Tibial nerve (tissue), 4 donors: ENCODE measurements at regions not wholly inside any gene's neighbourhood (a gene's known extent, or its start where the extent isn't known, plus 50 kb on each side); places are given as distances from the start of the nearest gene placed in this dataset.
"Not testable (repeated sequence)": the region's sequence is repeated elsewhere in the genome, so short reads cannot be mapped to it uniquely, and the experiment has no call there.

Experiments
- DNase-seq, 2 donors: peaks; one replicate each; pipeline ENCODE4 v3.0.0-alpha.2; 2019; ENCODE audit warnings: low spot score in 2 of 2
- H3K27ac ChIP-seq, 4 donors: fragments of 200-600 bp; sonication (generic) in 3 of 4; one replicate each; pipeline ENCODE4 v1.5.1; 2017 to 2019; ENCODE audit warnings: mild to moderate bottlenecking in 1 of 4
- H3K27me3 ChIP-seq, 2 donors: fragments of 200-600 bp; sonication (generic) in 1 of 2; one replicate each; pipeline versions ENCODE4 v1.5.1 to v1.6.0; 2017 to 2019
- H3K36me3 ChIP-seq, 3 donors: fragments of 200-600 bp; sonication (generic); one replicate each; pipeline ENCODE4 v1.5.1; 2018 to 2019
- H3K4me1 ChIP-seq, 4 donors: fragments of 200-600 bp; sonication (generic) in 3 of 4; one replicate each; pipeline ENCODE4 v1.5.1; 2017 to 2019
- H3K4me3 ChIP-seq, 4 donors: fragments of 200-600 bp; sonication (generic) in 3 of 4; one replicate each; pipeline ENCODE4 v1.5.1; 2017 to 2019; ENCODE audit warnings: mild to moderate bottlenecking in 1 of 4, moderate library complexity in 1 of 4
- H3K9me3 ChIP-seq, 4 donors: fragments of 200-600 bp; sonication (generic) in 3 of 4; one replicate each; pipeline ENCODE4 v1.5.1; 2017 to 2019
- EP300 ChIP-seq, 2 donors: sonication (generic); formaldehyde crosslinking; IDR thresholded peaks; one replicate each; pipeline ENCODE4 v1.6.1; 2017; ENCODE audit warnings: antibody characterized with exemption in 2 of 2, mild to moderate bottlenecking in 1 of 2
- POLR2A ChIP-seq, 2 donors: fragments of 450-650 bp; IDR thresholded peaks; one replicate each; pipeline ENCODE4 v1.6.1; 2017; ENCODE audit warnings: antibody characterized with exemption in 2 of 2, mild to moderate bottlenecking in 2 of 2, moderate library complexity in 2 of 2
- WGBS, 2 donors: methylation state at CpG; one replicate each; pipeline ENCODE4 v1.1.5; 2018; 5-methylcytosine and 5-hydroxymethylcytosine counted together
- TF ChIP-seq, protein P1 (sequence below), 5 experiments: fragments of 200-600 bp in 3 of 5; fragments of 450-650 bp in 2 of 5; sonication (generic) in 3 of 5; IDR thresholded peaks; one replicate each; pipeline ENCODE4 v1.5.1; 2016 to 2019; ENCODE audit warnings: antibody characterized with exemption in 5 of 5, mild to moderate bottlenecking in 3 of 5, moderate library complexity in 2 of 5

DNA sequence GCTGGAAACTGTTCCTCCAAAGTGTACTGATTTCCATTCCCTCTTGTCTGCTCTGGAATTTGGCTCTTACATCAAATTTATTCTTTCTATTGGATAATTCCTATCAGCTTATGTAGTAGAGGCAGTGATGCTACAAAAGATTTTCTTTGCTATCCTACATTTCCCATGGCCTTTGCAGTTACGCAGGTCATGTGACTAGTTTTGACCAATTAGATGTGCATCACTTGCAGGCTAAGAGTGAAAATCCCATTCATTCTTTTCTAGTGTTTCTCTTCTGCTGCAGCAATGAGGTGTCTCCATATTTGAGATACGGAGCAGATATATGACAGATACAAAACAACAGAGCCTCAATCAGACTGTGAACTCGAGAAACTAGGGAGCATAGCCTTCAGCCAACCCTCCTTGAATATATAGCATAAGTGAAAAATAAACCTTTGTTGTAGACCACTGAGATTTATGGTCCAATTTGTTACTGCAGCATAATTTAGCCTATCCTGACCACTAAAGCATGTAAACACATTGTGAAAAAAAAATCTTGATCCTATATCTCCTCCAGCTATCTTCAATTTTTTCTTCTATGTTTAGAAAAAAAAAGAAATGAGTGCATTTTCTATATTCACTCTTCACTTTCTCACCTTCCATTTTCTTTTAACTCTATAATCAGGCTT is 102.0 kb downstream of the HNMT start:
- no peak for DNase-seq
- Histone ChIP-seq H3K4me1 (no peaks in the 10 kb centered on the region), H3K27ac (no peak overlapping the region), H3K4me3 (no peak overlapping the region), H3K27me3 (no peaks in the 10 kb centered on the region), H3K9me3 (peaks cover 0 to 15% (median 0%) of the 10 kb centered on the region in 4 donors), H3K36me3 (no peaks in the 10 kb centered on the region)
- 93% methylated on average over 3 of the region's 3 CpGs for WGBS, 2 donors
- no peak for TF ChIP-seq EP300 (IDR thresholded peaks at IDR 0.05)
- TF ChIP-seq, protein P1, sequence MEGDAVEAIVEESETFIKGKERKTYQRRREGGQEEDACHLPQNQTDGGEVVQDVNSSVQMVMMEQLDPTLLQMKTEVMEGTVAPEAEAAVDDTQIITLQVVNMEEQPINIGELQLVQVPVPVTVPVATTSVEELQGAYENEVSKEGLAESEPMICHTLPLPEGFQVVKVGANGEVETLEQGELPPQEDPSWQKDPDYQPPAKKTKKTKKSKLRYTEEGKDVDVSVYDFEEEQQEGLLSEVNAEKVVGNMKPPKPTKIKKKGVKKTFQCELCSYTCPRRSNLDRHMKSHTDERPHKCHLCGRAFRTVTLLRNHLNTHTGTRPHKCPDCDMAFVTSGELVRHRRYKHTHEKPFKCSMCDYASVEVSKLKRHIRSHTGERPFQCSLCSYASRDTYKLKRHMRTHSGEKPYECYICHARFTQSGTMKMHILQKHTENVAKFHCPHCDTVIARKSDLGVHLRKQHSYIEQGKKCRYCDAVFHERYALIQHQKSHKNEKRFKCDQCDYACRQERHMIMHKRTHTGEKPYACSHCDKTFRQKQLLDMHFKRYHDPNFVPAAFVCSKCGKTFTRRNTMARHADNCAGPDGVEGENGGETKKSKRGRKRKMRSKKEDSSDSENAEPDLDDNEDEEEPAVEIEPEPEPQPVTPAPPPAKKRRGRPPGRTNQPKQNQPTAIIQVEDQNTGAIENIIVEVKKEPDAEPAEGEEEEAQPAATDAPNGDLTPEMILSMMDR (IDR thresholded peaks at IDR 0.05) = no peak
- no peak for TF ChIP-seq POLR2A (IDR thresholded peaks at IDR 0.05)

DNA sequence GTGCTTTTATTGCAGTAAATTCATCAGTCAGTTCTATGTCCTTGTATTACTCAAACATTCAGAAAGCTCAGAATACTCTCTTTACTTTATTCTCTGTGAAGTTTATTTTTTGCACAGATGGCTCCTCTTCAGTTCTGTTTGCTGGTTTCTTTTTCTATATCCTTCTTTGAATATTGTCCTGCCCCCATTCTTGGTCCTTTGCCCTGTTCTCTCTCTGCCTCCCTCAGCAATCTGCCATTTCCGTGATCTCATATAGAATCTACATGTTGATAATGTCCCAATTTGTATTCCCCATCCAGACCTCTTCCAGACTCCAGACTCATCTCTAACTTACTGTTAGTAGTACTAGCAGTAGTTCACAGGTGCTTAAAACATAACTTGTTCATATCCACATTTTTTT is 102.6 kb downstream of the HNMT start:
- peaks cover 0 to 15% (median 0%) of the 10 kb centered on the region in 4 donors for H3K9me3 ChIP-seq
- WGBS, 2 donors = 88% methylated on average over 1 of the region's 1 CpG
- TF ChIP-seq, protein P1 (IDR thresholded peaks at IDR 0.05) = no peak
- TF ChIP-seq POLR2A (IDR thresholded peaks at IDR 0.05) (no peak), EP300 (IDR thresholded peaks at IDR 0.05) (no peak)
- no peaks in the 10 kb centered on the region for H3K36me3 ChIP-seq
- no peak overlapping the region for H3K27ac ChIP-seq
- no peaks in the 10 kb centered on the region for H3K4me1 ChIP-seq
- H3K4me3 ChIP-seq = no peak overlapping the region
- DNase-seq = no peak
- H3K27me3 ChIP-seq = no peaks in the 10 kb centered on the region

DNA sequence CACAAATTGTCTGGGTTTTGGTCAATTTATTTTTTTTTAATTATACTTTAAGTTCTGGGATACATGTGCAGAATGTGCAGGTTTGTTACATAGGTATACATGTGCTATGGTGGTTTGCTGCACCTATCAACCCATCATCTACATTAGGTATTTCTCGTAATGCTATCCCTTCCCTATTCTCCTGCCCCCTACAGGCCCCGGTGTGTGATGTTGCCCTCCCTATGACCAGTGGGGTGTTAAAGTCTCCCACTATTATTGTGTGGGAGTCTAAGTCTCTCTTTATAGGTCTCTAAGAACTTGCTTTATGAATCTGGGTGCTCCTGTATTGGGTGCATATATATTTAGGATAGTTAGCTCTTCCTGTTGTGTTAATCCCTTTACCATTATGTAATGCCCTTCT is 104.4 kb downstream of the HNMT start:
- WGBS, 2 donors = 64 to 80% methylated on average over 2 of the region's 2 CpGs
- H3K27me3 ChIP-seq, H3K4me3 ChIP-seq, H3K27ac ChIP-seq, DNase-seq, H3K36me3 ChIP-seq, H3K9me3 ChIP-seq, H3K4me1 ChIP-seq: not testable (repeated sequence)

DNA sequence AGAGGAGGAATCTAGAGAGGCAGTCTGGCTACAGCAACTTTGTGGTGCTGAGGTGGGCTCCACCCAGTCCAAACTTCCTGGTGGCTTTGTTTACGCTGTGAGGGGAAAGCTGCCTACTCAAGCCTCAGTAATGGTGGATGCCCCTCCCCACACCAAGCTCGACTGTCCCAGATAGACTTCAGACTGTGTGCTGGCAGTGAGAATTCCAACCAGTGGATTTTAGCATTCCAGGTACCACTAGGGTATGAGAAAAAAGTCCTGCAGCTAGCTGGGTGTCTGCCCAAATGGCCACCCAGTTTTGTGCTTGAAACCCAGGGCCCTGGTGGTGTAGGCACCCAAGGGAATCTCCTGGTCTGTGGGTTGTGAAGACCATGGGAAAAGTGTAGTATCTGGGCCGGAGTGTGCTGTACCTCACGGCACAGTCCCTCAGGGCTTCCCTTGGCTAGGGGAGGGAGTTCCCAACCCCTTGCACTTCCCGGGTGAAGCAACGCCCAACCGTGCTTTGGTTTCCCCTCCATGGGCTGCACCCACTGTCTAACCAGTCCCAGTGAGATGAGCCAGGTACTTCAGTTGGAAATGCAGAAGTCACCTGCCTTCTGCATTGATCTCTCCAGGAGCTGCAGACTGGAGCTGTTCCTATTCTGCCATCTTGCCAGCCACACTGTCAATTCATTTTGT is 106.9 kb downstream of the HNMT start:
- 88 to 97% methylated on average over 4 to 7 of the region's 7 CpGs for WGBS, 2 donors
- H3K4me3 ChIP-seq, H3K36me3 ChIP-seq, H3K27me3 ChIP-seq, H3K9me3 ChIP-seq, DNase-seq, H3K27ac ChIP-seq, H3K4me1 ChIP-seq: not testable (repeated sequence)

DNA sequence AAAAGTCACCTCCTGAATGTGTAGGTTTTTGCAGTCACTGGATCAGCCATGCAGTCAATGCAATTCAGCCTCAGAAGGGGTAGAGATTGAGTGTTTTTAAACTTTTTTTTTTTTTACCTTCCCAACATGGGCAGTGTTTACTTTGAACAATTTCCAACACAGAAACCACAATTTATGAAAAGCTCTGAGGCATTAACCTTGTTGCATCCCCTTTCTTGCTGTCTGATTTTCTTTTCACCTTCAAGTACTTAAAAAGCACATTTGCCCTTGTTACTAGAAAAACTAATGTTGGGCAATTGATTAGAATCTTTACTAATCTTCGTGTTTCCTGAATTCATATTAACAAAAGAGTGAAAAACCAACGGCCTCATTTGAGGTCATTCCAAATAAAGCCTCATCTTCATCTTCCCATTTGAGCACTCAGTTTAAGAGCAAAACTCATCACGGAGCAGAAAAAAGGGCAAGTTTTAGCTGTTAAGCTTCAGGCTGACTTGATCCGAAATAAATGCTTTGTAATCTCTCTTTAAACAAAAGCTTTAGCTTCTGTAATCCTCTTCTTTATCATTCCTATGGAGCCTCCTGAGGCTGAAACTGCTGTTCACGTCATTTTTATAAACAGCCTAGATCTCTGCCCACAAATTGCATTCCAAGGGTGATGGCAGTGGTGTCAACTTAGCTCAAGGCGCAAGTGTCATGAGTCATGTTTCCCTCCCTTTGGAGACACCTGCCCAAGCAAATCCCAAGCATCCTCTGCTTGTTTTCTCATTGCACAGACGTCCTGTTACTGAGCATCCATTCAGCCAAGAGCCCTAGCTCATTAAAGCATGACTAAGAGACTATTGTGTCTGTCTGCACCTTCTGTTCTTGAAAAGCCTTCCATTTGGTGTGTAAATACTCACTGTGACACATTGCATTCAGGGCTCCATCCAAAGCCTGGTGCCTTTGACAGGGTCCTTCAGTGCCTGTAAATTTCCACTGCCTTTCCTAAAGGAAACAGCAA is 107.7 kb downstream of the HNMT start:
- Histone ChIP-seq H3K27me3 (no peaks in the 10 kb centered on the region), H3K4me1 (no peaks in the 10 kb centered on the region), H3K9me3 (no peaks in the 10 kb centered on the region), H3K4me3 (no peak overlapping the region), H3K36me3 (no peaks in the 10 kb centered on the region), H3K27ac (no peak overlapping the region)
- 74 to 79% methylated on average over 7 of the region's 7 CpGs for WGBS, 2 donors
- TF ChIP-seq EP300 (IDR thresholded peaks at IDR 0.05) (no peak), POLR2A (IDR thresholded peaks at IDR 0.05) (no peak)
- TF ChIP-seq, protein P1 (IDR thresholded peaks at IDR 0.05) = no peak
- DNase-seq = no peak

DNA sequence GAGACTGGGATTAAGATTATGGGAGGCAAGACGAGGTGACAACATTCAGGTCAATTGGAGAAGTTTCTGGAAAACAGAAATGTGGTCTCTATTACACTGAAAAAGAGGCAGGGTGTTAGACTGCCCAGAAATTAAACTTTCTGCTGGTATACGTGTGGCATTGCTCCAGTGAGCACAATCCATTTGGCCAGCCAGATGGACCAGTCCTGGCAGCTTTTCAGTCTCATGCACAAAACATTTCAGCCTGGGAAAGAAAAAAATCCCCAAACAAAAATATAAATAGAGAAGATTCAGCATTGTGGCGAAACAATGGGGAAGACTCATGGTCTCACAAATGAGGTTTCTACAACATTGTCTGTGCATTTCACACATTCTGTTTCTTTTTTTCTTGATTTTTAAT is 113.9 kb downstream of the HNMT start:
- no peaks in the 10 kb centered on the region for H3K4me1 ChIP-seq
- no peak for DNase-seq
- WGBS, 2 donors = 58 to 63% methylated on average over 3 of the region's 3 CpGs
- H3K4me3 ChIP-seq = no peak overlapping the region
- no peaks in the 10 kb centered on the region for H3K36me3 ChIP-seq
- no peaks in the 10 kb centered on the region for H3K9me3 ChIP-seq
- no peaks in the 10 kb centered on the region for H3K27me3 ChIP-seq
- no peak overlapping the region for H3K27ac ChIP-seq
- no peak for TF ChIP-seq EP300 (IDR thresholded peaks at IDR 0.05)
- TF ChIP-seq POLR2A (IDR thresholded peaks at IDR 0.05) = no peak
- TF ChIP-seq, protein P1 (IDR thresholded peaks at IDR 0.05) = no peak
